Stimulated activated CD8-positive, alpha-beta memory T cell treated with anti-CD3 and anti-CD28 coated beads, Interleukin-4, amount 100 ng/mL, for 1 hour (primary cell): ENCODE measurements at regions not wholly inside any gene's neighbourhood (a gene's known extent, or its start where the extent isn't known, plus 50 kb on each side); places are given as distances from the start of the nearest gene placed in this dataset.
"Not testable (repeated sequence)": the region's sequence is repeated elsewhere in the genome, so short reads cannot be mapped to it uniquely, and the experiment has no call there.

Experiments
- DNase-seq, 2 donors: peaks; one replicate each; pipeline ENCODE4 v3.0.0-alpha.2; 2020; ENCODE audit warnings: low read depth in 2 of 2, low spot score in 1 of 2

DNA sequence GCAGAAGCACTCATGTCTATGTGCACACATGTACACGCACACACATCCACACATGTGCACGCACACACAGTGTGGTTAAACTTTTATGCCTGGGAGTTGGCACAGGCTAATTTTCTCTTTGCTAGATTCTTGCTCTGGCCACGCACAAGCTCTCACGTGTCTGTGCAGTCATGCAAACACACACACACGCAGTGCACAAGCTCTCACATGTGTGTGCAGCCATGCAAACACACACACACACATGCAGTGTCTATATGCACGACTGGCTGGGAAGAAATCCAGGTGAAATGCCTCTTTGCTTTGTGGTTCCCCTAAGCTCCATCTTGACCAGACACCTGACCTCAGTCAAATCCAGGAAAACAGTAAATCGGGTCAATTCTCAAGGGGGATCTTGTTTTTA lies 138.0 kb downstream of the SHOX start:
- no peak for DNase-seq

DNA sequence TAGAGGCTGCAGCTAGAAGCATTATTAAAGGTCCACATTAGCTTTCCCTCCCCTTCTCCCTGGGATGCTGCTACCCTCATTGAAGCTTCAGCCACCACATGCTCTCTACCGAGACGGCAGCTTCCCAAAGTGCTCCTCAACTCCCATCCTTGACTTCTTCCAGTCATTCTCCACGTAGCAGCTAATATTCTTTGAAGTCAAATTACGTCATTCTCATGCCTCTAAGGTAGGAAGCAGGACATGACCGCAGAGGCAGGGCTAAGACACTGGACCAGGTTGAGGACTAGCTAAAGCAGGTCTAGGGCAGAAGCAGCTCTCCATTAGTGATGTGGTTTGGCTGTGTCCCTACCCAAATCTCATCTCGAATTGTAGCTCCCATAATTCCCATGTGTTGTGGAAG lies 128.3 kb downstream of the SHOX start:
- DNase-seq = no peak

DNA sequence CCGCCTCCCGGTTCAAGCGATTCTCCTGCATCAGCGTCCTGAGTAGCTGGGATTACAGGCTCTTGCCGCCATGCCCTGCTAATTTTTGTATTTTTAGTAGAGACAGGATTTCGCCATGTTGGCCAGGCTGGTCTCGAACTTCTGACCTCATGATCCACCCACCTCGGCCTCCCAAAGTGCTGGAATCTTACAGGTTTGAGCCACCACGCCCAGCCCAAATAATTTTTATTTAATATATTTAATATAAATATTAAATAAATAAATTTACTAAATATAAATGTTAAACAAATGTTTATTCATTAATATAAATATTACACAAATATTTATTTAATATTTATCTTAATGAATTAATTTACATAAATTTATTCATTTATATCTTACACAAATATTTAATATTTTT lies 120.2 kb downstream of the SHOX start:
- DNase-seq = no peak

DNA sequence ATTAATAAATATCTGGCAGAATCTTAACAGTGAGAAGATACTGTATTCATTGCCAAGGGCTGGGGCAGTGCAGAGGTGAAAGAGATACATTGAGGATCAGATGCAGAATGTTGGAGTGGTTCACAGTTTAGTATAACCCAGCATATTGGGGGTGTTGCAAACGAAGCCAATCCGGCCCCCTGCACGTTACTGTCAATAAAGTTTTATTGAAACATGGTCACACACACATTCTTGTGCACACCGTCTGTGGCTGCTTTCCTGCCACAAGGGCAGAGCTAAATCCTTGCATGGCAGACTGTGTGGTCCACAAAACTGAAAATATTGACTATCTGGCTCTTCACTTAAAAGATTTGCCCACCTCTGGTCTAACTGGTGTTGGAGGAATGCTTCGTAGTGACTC lies 119.7 kb downstream of the SHOX start:
- no peak for DNase-seq

DNA sequence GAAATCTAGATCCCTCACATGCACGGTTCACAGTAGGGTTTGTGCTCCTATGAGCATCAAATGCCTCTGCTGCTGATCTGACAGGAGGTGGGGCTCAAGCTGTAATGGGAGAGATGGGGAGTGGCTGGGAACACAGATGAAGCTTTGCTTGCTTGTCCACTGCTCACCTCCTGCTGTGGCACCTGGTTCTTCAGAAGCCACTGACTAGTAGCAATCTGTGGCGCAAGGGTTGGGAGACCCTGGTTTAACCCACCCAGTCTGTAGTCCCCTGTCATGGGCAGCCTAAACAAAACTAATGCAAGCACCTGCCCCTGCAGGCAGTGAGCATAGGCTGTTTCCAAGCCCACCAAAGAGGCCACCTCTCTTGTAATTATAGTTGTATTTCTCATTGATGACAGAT lies 116.6 kb downstream of the SHOX start:
- DNase-seq = no peak

DNA sequence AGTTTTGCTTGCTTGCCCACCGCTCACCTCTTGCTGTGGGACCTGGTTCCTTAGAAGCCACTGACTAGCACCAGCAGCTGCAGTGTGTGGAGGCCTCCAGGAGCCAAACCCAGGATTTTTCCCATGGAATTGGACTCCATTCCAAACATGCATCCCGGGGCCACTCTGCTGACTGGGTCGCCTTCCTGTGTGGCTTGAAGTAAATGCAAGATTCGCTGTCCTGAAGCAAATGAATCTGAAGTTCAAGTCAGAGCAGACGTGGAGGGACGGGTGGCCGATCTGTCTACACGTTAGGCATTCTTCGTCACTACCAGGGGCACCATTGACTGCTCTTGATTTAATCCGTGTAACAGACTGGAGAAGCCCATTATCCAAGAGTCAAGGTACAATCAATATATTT lies 109.0 kb downstream of the SHOX start:
- DNase-seq = no peak

DNA sequence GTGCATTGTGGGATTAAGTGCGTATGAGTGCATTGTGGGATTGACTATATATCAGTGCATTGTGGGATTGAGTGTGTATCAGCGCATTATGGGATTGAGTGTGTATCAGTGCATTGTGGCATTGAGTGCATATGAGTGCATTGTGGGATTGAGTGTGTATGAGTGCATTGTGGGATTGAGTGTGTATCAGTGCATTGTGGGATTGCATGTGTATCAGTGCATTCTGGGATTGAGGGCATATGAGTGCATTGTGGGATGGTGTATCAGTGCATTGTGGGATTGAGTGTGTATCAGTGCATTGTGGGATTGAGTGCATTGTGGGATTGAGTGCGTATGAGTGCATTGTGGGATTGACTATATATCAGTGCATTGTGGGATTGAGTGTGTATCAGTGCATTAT lies 106.4 kb downstream of the SHOX start:
- not testable (repeated sequence) for DNase-seq

DNA sequence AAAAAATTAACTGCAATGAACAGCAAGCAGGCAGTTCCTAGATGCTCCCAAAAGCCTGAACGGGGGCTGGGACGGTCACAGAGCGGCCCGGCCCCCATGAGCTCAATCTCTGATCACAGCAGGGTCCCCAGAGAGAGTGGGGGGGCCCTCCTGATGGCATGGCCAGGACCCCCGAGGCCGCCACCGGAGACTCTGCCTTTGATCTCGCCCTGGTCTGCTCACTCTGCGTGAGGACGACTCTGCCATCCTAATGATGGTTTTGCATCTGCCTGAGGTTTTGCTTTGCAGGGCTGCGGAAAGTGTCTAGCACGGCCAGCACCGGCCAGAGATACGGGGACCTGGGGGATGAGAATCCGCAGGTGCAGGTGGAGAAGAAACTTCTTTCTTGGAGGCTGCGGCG lies 103.8 kb downstream of the SHOX start:
- DNase-seq = no peak

DNA sequence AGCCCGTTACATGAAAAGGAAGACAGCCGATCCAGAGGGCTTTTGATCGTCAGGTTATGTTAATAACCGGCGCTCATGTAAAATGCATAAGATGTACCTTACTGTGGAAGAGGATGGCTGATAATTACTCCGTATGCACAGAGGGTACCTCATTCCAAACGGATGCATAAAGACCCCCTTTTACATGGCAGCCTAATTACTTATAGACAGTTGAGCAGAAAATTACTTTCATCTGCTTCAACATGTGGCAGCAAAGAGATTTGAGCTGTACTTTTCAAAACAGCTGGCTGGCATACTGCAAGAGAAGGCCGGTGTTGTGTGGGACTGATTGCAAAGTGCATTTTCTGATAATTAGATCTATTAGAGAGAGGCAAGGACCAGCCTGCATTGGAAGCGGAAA lies 103.4 kb downstream of the SHOX start:
- no peak for DNase-seq

DNA sequence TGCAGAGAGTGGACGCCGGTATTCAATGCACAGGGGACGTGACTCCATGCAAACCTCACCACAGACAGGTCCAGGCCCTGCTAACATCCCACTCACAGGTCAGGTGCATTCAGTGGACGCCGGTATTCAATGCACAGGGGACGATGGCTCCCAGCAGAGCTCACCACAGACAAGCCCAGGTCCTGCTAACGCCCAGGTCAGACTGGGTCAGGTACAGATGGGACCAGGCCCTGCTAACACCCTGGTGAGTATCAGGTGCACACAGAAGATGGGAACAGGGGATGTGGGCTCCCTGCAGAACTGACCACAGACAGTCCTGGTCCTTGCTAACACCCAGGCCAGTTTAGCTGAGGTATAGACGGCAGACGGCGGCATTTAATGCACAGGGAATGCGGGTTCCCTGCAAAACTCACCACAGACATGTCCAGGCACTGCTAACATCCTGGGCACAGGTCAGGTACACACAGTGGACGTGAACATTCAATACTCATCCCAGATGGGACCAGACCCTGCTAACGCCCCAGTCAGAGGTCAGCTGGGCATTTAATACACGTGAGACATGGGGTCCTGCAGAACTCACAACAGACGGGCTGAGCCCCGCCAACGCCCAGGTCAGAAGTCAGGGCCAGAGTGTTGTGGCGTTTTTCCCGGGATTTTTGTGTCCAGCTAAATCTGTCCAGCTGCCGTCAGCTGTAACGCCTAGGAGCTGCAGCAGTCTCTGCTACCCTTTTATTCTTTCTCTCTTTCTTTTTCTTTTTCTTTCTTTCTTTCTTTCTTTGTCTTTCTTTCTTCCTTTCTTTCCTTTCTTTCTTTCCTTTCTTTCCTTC lies 99.2 kb downstream of the SHOX start:
- DNase-seq = no peak

DNA sequence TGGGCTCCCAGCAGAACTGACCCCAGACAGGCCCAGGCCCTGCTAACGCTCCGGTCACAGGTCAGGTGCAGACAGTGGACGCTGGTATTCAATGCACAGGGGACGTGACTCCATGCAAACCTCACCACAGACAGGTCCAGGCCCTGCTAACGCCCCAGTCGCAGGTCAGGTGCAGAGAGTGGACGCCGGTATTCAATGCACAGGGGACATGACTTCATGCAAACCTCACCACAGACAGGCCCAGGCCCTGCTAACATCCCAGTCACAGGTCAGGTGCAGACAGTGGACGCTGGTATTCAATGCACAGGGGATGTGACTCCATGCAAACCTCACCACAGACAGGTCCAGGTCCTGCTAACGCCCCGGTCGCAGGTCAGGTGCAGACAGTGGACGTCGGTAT lies 98.5 kb downstream of the SHOX start:
- not testable (repeated sequence) for DNase-seq

DNA sequence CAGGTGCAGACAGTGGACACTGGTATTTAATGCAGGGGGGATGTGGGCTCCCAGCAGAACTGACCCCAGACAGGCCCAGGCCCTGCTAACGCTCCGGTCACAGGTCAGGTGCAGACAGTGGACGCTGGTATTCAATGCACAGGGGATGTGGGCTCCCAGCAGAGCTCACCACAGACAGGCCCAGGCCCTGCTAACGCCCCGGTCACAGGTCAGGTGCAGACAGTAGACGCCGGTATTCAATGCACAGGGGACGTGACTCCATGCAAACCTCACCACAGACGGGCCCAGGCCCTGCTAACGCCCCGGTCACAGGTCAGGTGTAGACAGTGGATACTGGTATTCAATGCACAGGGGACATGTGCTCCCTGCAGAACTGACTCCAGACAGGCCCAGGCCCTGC lies 98.0 kb downstream of the SHOX start:
- DNase-seq = not testable (repeated sequence)

DNA sequence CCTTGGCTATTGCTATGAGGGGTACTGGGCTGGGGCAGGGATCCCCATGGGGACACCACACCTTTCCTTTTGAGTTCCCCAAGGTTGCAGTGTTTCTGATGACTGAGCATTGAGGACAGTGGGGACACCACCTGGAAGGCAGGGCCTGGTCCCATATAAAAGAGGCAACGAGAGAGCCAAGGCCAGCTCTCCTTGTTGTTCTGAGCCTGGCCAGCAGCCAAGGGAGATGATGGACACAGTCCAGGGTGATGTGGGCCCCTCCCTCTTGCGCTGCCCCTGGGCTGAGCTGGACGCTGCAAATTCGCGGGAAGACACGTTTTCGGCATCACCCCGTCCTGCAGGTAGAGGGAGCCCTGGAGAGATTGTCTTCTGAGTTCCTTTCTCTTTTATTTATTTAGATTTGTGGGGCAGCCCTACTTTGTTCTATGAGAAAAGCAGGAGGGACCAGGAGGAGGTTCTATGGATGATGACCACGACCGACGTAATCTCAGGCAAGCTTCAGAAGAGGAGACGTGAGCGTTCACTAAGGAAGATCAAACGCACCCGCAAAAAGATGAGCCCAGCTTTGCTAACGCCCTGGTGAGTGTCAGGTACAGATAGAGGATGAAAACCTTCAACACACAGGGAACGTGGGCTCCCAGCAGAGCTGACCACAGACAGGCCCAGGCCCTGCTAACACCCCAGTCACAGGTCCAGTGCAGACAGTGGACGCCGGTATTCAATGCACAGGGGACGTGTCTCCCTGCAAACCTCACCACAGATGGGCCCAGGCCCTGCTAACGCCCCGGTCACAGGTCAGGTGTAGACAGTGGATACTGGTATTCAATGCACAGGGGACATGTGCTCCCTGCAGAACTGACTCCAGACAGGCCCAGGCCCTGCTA lies 97.4 kb downstream of the SHOX start:
- no peak for DNase-seq

DNA sequence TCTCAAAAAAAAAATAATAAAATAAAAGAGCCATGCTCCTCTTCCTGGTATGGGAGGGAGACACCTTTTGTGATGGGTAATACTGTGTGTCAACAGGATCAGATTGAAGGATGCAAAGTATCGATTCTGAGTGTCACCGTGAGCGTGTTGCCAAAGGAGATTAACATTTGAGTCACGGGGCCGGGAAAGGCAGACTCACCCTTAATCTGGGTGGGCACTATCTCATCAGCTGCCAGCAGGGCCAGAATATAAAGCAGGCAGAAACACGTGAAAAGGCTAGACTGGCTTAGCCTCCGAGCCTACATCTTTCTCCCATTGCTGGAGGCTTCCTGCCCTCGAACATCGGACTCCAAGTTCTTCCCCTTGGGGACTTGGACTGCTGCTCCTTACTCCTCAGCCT lies 95.4 kb downstream of the SHOX start:
- no peak for DNase-seq

DNA sequence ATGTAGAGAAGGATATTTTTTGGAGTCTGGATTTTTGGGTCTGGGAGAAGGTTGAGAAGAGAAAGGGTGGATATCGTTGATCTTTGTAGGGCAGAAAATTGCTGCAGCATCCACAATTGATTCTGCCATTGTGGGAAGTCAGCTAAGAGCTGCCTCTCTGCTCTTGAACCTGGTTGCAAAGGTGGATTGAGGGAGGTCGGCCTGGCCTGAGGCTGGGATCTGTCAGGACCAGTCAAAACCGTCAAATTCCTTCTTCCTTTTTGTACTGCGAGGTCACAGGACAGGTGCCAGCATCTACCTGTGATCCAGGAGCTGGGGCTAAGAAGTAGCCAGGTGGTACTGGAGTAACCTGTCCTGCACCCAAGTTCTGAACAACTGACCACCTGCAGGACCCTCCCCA lies 93.7 kb downstream of the SHOX start:
- DNase-seq = no peak

DNA sequence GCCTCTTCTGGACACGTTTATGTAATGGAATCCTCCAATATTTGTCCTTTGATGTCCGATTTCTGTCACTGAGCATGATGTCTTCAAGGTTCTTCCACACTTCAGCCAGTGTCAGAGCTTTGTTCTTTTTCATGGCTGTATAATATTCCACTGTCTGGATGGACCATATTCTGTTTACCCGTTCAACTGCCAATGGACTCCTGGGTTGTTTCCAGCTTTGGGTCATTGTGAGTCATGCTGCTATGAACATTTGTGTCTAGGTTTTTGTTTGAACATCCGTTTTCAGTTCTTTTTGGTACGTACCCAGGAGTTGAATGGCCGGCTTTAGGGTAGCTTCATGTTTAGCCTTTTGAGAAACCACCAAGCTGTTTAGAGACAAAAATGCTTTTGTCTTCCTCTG lies 93.2 kb downstream of the SHOX start:
- DNase-seq = no peak

DNA sequence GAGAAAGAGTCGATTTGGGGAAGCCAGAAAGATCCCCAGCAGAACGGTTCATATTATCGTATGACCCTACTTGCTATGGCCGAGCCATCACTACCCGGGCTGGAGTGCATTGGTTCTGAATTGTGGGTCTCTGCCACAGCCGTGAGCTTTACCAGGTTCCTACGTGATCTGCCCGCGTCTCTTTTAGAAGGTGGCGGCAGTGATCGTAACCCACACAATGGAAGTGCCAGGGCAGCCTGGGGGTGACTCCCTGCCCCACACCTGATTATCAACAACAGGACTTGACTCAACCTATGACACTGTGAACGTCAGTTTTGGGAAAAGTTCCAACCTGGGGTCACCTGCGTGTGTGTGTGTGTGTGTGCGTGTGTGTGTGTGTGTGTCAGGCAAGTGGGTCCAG lies 90.8 kb downstream of the SHOX start:
- no peak for DNase-seq

DNA sequence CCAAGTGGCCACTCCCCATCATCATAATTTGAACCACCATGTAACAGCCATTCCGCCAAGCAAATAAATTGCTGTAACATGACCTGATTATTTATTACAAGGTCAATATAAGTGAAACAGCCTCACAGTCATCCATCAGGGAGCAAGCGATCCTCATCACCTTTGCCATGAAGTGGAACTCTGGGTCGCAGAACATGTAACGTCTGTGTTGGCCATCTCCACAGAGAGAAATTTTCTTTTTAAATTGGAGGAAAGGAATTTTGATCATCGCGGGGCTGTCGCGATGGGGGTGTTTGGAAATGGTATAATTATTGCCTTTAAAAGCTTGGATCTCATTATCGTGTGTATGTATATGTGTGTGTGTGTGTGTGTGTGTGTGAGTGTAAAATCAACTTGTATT lies 90.2 kb downstream of the SHOX start:
- no peak for DNase-seq

DNA sequence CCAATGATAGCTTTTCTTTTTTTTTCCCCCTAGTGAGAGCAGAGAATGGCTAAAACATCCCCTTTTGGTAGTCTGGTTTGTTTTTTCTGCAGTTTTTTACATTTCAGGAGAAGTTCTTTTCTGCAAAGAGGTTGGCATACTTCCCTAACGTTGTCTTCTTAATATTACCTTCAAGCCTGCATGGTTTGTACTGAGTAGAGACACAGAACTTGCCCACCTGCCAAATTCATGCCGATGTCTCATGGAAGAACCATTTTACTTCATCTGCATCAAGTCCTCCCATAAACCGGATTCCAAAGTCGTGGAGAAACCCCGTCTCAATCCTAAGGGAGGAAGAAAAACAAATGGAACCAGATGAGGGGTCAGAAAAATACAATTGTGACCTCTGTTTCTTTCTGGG lies 89.7 kb downstream of the SHOX start:
- no peak for DNase-seq

DNA sequence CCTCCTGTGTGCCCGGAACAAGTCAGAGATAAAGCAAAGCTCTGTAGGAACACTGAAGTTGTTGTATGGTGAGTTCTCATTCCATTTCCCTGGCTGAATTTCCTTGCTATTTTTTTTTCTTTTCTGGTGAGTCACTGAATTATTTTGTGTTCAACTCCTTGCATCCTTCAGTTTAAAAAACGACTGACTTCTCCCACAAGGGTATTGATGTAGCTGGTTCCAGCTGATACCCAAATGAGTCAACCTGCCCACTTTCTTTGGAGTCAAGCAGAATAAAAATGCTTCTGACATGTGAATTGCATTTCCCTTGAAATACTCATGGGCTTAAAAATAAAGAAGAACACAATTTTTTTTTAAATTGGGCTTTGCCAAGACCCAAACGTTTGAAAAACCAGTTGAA lies 85.5 kb downstream of the SHOX start:
- no peak for DNase-seq

DNA sequence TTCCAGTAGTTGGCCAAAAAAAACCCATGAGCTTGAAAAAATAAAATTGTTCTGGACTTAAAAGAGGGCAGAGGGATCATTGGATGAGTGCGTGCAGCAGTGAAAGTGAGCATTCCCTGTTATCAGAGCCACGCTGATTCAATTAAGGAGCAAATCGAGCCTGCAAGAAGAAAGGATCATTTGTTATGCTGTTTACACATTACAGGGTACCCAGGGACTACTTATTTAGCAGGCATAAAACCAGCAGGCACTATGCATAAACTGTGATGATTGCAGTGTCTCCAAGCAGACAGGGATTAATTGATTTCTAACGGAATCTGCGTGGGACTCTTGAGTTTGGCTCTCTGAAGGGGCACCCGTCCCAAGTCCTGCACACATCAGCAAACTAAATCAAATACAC lies 83.5 kb downstream of the SHOX start:
- DNase-seq = no peak
